HL-60 (cell line): ENCODE measurements at regions not wholly inside any gene's neighbourhood (a gene's known extent, or its start where the extent isn't known, plus 50 kb on each side); places are given as distances from the start of the nearest gene placed in this dataset.

ENCODE experiments used
- DNase-seq, 2 experiments: peaks; one replicate each; pipeline ENCODE4 v3.0.0-alpha.2; 2010 to 2020; ENCODE audit warnings: low read depth in 1 of 2, low spot score in 1 of 2
- H3K27ac ChIP-seq: fragments of 250-450 bp; sonication (Bioruptor Pico); replicated peaks from 2 replicates; pipeline ENCODE4 v1.5.1; 2020; ENCODE audit warnings: mild to moderate bottlenecking, moderate library complexity
- H3K27me3 ChIP-seq: fragments of 250-450 bp; sonication (Bioruptor Pico); 2 replicates; pipeline ENCODE4 v1.5.1; 2021; ENCODE audit warnings: mild to moderate bottlenecking, moderate library complexity; ENCODE audit not compliant: insufficient read depth, poor library complexity, severe bottlenecking
- H3K4me3 ChIP-seq: replicated peaks from 2 replicates; pipeline ENCODE4 v1.5.1; 2011; ENCODE audit warnings: mild to moderate bottlenecking, control low read depth, low read length; ENCODE audit not compliant: insufficient read depth
- CTCF ChIP-seq: IDR thresholded peaks from one replicate; pipeline ENCODE4 v1.5.1; 2011; ENCODE audit warnings: low read length, control low read depth, inconsistent platforms; ENCODE audit not compliant: insufficient read depth
- GABPA ChIP-seq: IDR thresholded peaks from 2 replicates; pipeline ENCODE4 v1.6.1; 2012; ENCODE audit warnings: low read depth
- POLR2AphosphoS5 ChIP-seq: IDR thresholded peaks from 2 replicates; pipeline ENCODE4 v1.6.1; 2012; ENCODE audit warnings: low read depth
- SPI1 ChIP-seq: IDR thresholded peaks from 2 replicates; pipeline ENCODE4 v1.6.1; 2012; ENCODE audit warnings: low read depth, mild to moderate bottlenecking, borderline replicate concordance
- TF ChIP-seq, protein P1 (sequence below): IDR thresholded peaks from 2 replicates; pipeline ENCODE4 v1.6.1; 2012; ENCODE audit warnings: low read depth; ENCODE audit not compliant: insufficient replicate concordance

DNA sequence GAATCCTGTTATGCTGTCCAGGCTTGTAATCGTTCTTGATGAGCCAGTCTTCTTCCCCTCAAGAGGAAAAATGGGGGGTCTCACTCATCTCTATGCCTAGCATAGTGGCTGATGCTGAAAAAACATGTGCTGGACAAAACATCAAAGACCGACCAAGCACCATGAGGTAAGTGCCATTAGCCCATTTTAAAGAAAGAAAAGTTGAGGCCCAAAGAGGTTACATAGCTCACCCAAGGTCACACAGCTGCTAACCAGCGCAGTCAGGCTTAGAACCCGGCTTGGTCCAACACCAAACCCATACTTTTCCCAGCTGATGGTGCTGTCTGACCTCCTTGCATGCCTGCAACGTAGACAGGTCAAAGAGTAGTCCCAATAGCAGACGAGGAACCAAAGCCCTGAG lies 156.4 kb downstream of the INHBB start:
- no peak for DNase-seq
- Histone ChIP-seq H3K27ac (no peak overlapping the region), H3K27me3 (peaks cover 2% of the 10 kb centered on the region), H3K4me3 (no peak overlapping the region)
- TF ChIP-seq POLR2AphosphoS5 (no peak), CTCF (no peak), GABPA (no peak), SPI1 (no peak)
- TF ChIP-seq, protein P1, sequence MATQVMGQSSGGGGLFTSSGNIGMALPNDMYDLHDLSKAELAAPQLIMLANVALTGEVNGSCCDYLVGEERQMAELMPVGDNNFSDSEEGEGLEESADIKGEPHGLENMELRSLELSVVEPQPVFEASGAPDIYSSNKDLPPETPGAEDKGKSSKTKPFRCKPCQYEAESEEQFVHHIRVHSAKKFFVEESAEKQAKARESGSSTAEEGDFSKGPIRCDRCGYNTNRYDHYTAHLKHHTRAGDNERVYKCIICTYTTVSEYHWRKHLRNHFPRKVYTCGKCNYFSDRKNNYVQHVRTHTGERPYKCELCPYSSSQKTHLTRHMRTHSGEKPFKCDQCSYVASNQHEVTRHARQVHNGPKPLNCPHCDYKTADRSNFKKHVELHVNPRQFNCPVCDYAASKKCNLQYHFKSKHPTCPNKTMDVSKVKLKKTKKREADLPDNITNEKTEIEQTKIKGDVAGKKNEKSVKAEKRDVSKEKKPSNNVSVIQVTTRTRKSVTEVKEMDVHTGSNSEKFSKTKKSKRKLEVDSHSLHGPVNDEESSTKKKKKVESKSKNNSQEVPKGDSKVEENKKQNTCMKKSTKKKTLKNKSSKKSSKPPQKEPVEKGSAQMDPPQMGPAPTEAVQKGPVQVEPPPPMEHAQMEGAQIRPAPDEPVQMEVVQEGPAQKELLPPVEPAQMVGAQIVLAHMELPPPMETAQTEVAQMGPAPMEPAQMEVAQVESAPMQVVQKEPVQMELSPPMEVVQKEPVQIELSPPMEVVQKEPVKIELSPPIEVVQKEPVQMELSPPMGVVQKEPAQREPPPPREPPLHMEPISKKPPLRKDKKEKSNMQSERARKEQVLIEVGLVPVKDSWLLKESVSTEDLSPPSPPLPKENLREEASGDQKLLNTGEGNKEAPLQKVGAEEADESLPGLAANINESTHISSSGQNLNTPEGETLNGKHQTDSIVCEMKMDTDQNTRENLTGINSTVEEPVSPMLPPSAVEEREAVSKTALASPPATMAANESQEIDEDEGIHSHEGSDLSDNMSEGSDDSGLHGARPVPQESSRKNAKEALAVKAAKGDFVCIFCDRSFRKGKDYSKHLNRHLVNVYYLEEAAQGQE = no peak

GRCh38 chr2:120502761-120503160 lies 156.8 kb downstream of the INHBB start:
- DNase-seq = no peak
- H3K27ac ChIP-seq = no peak overlapping the region
- H3K27me3 ChIP-seq = peaks cover 2% of the 10 kb centered on the region
- H3K4me3 ChIP-seq = no peak overlapping the region
- TF ChIP-seq POLR2AphosphoS5 (no peak), CTCF (no peak), GABPA (no peak), SPI1 (no peak)
- TF ChIP-seq, protein P1 = no peak

DNA sequence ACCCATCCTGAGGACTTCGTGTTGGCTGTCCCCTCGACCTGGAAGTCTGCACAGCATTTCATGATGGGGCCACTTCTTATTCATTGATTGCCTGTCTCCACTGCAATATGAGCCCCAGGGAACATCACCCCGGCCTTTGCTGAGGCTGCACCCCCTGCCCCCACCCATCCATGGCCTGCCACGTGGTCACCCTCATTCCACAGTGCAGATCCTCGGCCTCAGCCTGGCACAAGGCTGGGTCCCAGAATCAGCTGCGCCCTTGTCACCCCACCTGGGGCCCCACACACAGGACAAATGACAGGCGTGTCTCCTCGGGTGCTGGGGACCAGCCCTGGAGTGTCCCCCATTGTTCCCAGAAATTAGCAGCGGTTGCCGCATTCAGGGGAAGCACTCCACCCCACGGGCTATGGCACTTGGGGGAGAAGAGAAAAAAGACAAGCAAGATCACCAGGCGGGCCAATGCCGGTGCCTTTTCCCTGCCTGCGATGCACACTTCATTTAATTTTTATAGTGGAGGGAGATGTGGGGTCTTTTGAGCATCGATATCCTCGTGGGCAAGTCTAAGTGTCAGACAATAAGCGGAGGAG lies 157.4 kb downstream of the INHBB start:
- TF ChIP-seq GABPA (no peak), SPI1 (no peak)
- Histone ChIP-seq H3K4me3 (no peak overlapping the region), H3K27me3 (peaks cover 2% of the 10 kb centered on the region), H3K27ac (no peak overlapping the region)
- DNase-seq = no peak

- H3K27me3 ChIP-seq = peaks cover 2% of the 10 kb centered on the region
- no peak for DNase-seq
- H3K4me3 ChIP-seq = no peak overlapping the region
- no peak overlapping the region for H3K27ac ChIP-seq
- no peak for TF ChIP-seq POLR2AphosphoS5
- no peak for TF ChIP-seq CTCF
- no peak for TF ChIP-seq GABPA
- no peak for TF ChIP-seq SPI1
- TF ChIP-seq, protein P1 = no peak
Observed at GRCh38 chr2:120503793-120504571, 158.0 kb downstream of the INHBB start.
